HUDEP-2 (cell line): ENCODE measurements at regions not wholly inside any gene's neighbourhood (a gene's known extent, or its start where the extent isn't known, plus 50 kb on each side); places are given as distances from the start of the nearest gene placed in this dataset.

Source experiments
- DNase-seq, 76 experiments: peaks; one replicate each; lab custom pipeline; 2025; ENCODE audit not compliant: unreplicated experiment in 76 of 76; lab: John Stamatoyannopoulos, UW

DNA sequence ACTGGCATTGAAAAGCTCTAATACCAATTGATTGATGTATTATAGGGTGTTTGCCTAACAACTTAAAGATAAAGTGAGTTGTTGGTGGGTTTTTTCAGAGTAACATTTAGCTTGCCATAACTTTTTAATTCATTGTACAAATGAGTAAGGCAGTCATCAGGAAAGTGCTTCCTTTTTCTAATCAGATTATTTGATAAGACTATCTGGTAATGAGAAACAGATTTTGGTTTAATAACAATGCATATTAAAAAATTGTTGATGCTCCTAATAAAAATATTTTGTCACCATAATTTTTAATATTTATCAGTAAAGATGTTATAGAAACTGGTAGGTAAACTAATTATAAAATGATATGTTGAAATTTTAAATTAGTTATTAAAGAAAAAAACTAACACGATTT lies 51.3 kb downstream of the BLTP1 start:
- no peak for DNase-seq

DNA sequence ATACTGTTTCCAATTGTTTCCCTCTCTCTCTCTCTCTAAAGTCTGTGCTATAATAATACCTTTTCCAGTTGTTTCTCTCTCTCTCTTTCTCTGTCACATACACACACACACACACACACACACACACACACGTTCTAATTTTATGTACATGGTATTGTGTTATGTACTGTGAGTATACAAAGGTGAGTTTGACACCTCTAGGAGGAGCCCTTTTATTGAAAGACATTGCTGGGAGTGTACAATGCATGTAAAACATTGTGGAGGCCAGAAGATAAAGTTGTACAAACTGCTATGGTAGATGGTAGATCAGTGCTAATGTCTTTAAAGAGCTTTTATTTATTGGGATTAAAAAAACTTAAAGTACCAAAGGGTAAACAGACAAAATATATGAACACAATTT lies 53.6 kb downstream of the BLTP1 start:
- no peak for DNase-seq

DNA sequence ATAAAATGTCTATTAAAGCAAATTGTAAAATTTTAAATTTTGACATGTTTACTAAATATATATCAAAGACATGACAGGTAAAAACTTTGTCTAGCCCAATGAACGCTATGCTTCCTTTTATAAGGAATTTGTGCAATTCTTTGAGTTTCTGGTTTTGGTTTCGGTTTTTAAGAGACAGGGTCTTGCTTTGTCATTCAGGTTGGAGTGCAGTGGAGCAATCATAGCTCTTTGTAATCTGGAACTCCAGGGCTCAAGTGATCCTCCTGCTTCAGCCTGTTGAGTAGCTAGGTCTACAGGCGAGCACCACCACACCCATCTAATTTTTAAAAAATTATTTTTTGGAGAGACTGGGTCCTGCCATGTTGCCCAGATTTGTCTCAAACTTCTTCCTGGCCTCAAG lies 60.7 kb downstream of the BLTP1 start:
- DNase-seq, result no peak

DNA sequence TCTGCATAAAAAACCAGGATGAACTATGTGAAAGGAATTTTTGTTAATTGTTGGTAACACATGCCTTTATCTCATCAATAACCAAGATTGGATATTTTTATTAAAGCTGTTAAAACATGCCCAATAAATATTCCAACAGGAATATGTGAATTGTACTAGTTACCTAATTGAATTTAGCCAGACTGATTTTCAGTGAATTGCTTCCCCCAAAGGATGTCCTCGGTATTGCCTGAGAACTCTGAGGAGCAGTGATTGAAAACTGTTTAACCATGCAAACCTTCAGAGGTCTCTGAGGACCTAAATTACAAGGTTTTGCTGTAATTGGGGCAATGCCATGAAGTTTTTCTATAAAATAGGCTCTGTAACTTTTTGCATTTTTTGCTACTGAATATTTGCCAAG lies 66.6 kb downstream of the BLTP1 start:
- DNase-seq, result peak in 1 of 76 experiments; percentile 1

DNA sequence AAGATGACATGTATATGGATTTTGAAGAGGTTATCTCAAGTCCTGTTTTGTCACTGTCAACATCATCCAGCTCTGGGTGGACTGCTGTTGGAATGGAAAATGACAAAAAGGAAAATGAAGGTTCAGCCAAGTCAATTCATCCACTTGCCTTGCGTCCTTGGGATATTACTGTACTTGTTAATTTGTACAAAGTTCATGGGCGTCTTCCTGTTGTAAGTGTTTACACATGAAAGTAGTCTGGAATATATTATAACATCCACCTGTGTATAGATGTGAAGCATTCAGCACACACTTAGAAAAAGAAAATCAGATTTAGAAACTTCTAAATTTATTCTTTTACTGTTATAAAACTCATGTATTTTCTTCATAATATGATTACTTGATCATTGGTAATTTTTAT lies 67.2 kb downstream of the BLTP1 start:
- DNase-seq, result no peak

DNA sequence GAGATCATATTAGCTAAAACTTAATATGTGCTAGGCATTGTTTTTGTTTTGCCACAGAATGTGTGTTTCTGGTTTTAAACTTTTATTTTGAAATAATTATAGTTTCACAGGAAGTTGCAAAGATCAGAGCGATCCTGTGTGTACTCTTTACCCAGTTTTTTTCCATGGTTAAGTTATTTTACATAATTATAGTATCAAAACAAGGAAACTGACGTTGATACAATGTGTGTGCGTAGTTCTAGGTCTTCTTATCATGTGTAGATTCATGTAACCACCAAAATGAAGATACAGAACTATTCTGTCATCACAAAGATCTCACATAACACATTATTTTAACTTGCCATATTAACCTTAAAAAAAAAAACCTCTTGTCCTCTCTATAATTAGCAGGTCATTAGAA lies 69.2 kb downstream of the BLTP1 start:
- no peak for DNase-seq

DNA sequence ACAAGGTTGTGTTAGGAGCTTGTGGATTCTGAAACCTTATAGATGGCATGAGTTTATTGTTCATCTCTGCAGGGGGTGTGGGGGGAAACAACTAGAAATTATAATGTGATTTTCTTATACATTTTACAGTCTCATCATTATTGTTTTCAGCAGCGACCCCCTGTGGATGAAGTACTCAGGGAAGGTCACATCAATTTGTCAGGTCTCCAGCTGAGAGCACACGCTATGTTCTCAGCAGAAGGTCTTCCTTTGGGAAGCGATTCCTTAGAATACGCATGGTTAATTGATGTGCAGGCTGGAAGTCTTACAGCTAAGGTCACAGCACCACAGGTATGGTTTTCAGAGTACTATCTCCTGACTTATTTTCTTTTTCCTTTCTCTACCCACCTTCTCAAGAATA lies 72.2 kb downstream of the BLTP1 start:
- peak in 6 of 76 experiments; percentile 0 to 14 (median 2) for DNase-seq

DNA sequence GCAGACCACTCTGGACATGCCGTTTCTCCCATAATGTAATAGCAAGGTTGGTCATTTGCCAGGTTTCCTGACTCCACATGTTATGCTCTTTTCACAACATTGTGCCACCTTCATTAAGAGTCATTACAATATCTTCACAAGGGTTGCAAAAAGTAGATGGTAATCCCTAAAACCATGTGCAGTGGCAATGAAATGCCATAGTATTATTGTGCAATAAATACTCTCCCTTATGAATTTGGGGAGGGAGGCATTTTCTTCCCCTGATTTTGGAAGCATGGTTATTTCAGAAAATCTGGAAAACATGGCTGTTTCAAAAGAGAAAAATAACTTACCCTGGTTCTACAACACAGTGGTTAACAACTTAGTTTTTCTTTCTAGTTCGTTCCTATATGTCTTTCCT lies 75.1 kb downstream of the BLTP1 start:
- no peak for DNase-seq

DNA sequence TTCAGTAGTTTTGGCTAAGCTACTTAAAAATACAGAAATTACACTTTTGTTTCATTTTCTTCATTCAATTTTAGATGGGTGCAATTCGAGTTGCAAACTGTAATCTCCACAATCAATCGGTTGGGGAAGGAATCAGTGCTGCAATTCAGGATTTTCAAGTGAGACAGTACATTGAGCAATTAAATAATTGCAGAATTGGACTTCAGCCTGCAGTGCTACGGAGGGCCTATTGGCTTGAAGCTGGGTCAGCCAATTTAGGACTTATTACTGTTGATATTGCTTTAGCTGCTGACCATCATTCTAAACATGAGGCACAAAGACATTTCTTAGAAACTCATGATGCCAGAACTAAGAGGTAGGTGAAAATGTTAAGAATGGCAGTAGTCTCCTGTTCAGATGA lies 77.7 kb downstream of the BLTP1 start:
- no peak for DNase-seq

DNA sequence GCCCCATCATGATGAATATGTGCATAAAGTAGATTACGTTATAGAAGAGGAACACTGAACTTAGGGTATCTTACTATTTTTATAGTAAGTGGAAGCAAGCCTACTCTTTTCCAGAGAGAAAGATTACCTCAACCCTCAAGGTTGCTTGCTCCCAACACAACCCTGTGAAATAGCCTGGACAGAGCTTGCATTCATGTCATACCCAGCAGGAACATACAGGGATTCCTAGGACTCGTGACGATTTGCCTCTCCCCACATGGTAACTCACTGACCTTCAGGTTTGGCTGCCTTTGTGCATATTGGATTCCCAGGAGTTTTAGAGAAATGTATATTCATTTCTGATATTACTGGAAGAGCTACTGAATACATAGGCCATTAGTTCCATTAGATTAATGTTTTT lies 80.5 kb downstream of the BLTP1 start:
- DNase-seq, result no peak

DNA sequence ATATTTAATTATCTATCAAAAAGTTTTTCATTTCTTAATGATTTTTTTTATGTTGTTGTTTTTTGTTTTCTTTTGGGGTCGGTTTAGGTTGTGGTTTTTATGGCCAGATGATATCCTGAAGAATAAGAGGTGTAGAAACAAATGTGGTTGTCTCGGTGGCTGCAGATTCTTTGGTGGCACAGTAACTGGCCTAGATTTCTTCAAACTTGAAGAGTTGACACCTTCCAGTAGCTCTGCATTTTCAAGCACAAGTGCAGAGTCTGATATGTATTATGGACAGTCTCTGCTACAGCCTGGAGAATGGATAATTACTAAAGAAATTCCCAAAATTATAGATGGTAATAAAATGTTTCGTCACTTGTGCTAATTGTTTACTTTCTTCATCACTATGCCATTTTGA lies 82.6 kb downstream of the BLTP1 start:
- no peak for DNase-seq

DNA sequence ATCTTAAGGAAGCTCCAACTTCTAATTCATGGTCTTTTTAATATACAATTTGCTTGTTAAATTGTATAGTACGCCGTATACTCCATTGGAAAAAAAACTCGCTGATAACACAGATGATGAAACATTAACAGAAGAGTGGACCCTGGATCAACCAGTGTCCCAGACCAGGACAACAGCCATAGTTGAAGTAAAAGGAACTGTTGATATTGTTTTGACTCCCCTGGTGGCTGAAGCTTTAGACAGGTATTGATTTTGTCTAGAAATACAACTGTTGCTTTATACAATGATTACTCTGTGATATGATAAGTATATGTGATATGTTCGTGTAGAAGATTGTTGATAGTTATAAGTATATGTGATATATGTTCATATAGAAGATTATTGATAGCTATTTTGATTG lies 91.7 kb downstream of the BLTP1 start:
- DNase-seq, result no peak

DNA sequence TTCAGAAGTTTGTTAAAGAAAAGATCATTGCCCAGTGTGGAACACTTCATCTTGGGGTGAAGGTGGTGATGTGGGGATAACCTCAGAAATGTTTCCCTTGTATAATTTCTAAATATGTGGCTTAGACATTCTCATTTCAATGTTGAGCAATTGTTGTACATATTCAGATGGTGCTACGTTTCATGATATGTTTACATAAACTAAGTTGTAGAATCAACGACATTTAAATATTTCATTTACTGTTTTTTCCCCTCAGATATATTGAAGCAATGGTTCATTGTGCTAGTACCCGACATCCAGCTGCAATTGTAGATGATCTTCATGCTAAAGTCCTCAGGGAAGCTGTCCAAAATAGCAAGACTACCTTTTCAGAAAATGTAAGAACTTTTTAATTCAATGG lies 92.6 kb downstream of the BLTP1 start:
- DNase-seq, result no peak

DNA sequence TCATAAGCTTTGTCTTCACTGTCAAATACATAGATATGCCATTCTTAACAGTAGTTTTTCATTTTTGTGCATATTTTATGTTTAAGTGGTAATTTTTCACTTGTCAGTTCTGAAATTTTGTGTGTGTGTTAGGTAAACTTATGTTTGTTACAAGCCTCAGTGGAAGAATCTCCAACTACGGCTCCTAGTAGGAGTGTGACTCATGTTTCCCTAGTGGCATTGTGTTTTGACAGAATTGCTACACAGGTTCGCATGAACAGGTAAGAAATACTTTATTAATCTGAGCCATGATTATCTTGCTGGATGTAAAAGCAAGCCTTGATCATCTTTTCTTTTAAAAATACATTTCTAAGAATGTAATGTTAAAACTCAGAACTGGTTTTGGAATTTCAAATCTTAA lies 94.4 kb downstream of the BLTP1 start:
- no peak for DNase-seq

DNA sequence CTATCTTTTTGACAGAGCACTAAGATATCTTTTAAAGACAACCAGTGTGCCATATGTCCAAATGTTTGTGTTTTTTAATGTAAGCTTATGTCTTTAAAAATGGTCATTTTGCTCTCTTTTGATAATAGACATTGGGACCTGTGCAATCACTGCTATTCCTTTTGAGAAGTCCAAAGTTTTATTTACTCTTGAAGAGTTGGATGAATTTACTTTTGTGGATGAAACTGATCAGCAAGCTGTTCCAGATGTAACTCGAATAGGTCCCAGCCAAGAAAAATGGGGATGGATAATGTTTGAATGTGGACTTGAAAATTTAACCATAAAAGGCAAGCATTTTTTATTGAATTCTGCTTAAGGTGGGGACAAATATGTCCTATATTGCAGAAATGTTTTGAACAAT lies 97.2 kb downstream of the BLTP1 start:
- DNase-seq, result no peak

DNA sequence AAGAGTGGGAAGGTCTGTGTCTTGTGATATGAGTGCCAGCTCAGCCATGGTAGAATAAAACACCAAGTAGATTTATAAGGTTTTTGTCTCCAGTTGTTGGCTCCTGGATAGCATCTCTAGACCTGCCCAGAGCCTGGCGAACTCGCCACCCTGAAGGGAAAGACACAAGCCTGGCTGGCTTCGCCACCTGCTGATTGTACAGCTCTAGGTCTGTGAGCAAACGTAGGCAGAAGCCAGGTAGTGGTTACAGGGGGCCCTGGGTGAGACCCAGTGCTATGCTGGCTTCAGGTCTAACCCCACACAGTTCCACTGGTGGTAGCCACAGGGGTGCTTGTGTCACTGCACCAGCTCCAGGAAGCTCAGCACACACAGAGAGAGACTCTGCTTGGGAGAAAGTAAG lies 100.5 kb downstream of the BLTP1 start:
- DNase-seq, result no peak

DNA sequence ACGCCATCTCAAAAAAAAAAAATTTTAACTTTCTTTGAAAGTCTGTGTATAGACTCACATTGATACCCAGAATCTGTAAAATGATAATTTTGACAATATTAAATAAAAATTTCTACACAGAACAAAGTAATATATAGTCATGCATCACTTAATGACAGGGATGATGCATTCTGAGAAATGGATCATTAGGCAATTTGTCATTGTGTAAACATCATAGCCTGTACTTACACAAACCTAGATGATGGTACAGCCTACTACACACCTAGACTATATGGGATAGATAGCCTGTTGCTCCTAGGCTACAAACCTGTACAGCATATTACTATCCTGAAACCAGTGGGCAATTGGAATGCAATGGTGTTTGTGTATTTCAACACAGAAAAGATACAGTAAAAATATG lies 107.7 kb downstream of the BLTP1 start:
- DNase-seq, result no peak

DNA sequence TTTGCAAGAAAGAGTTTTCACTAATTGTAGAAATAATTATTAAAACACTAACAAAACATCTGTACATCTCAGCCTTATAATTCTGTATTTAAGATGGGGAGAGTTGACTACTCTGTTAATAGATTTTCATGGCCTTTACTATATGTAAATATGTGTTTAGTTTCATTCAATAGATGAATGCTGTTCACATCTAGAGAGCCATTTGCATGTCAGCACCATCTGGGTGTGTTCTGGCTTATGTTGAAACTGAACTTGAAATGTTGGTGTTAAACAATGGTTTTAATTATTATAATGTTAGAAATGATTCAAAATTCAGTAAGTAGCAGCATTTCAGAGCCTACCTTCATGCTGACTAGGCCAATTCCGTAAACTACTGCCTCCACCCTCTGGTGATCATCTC lies 102.5 kb upstream of the ADAD1 start:
- DNase-seq, result no peak

DNA sequence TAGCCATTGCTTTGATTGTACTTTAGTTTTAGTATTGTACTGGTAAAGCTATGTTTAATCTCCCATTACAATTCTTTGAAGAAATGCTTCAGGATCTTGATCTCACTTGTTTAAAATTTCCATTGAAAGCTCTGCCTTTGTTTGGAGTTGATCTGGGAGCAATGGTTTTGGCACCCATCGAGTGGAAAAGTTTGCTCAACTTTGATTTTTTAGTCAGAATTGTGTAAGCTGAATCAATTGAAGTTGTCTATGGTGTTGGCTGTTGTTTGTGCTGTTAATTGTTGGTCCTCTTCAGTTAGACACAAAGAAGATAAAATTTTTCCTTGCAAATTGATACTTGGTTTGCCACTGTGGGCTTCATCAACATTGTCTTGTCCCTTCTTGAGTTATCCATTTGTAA lies 99.8 kb upstream of the ADAD1 start:
- DNase-seq, result no peak

DNA sequence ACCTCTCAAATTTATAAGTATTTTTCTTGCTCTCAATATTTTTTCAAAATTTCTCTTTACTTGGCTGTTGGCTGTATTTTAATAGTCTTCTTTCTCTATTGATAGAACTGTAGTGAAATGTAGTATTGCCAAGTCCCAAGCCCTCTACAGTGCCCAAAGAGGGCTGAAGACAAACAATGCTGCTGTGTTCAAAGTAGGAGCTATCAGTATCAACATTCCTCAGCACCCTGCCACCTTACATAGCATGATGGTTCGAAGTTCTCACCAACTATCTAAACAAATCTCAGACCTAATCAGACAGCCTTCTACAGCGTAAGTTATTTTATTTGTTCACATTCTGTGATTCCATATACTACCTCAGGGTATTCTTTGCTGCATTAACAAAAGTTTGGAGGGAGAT lies 99.1 kb upstream of the ADAD1 start:
- no peak for DNase-seq

DNA sequence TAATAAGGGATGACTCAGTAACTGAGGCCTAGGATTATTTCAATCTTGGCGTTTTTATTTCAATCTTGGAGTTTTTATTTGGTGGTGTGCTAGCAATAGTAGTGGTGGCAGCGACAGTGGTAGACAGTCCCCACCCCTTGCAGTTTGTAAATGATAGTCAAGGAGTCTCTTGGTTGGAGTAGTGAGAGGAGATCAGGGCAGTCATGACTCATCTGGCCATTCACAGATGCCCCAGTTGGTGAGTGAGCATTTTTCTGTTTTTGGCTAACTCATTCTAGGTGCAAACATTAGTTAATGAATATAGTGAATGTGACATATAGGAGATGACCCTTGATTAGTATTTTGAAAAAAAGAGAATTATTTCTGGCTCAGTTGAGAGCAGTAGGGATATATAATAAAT lies 93.5 kb upstream of the ADAD1 start:
- peak in 8 of 76 experiments; percentile 5 to 35 (median 10) for DNase-seq

DNA sequence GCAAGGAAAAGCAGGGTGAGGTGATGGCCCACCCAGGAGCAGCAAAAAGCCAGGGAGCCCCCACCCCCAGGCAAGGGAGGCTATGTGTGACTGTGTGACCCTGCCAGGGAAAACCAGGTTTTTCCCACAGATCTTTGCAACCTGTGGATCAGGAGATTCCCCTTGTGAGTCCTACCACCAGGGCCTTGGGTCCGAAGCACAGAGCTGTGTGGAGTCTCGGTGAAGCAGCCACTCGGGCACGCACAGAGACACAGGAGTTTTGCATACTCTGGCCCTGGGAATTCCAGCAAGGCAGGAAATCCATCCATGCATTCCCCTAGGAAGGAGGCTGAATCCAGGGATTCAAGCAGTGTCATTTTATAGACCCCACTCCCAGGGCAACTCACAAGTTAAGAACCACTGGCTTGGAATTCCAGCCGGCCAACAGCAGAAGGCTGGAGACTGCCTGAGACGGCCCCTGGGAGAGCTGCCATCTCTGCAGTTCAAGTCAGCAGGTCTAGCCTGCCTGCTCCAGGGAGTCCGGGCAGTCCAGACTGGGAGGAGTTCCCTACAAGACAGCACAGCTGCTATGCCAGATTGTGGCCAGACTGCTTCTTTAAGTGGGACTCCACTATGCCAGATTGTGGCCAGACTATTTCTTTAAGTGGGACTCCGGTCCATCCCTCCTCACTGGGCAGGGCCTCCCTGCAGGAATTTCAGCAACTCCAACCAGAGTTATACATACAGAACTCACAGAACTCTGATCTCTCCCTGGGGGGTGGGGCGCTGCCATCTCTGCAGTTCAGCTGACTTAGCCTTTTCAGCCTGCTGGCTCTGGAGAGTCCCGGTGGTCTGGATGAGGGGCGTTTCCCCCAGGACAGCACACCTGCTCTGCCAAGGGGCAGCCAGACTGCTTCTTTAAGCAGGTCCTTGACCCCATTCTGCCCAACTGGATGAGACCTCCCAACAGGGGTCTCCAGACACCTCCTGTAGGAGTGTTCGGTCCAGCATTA lies 85.1 kb upstream of the ADAD1 start:
- no peak for DNase-seq

DNA sequence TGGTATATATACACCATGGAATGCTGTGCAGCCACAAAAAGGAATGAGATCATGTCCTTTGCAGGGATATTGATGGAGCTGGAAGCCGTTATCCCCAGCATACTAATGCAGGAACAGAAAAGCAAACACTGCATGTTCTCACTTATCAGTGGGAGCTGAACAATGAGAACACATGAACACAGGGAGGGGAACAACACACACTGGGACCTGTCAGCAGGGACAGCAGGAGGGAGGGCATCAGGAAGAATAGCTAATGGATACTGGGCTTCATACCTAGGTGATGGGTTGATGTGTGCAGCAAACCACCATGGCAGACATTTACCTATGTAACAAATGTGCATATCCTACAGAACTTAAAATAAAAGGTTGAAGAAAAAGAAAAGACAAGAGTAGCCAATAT lies 81.1 kb upstream of the ADAD1 start:
- DNase-seq, result no peak
